Activated T-cell treated with anti-CD3 and anti-CD28 coated beads for 48 hours (primary cell): ENCODE measurements at regions not wholly inside any gene's neighbourhood (a gene's known extent, or its start where the extent isn't known, plus 50 kb on each side); places are given as distances from the start of the nearest gene placed in this dataset.
"Not testable (repeated sequence)": the region's sequence is repeated elsewhere in the genome, so short reads cannot be mapped to it uniquely, and the experiment has no call there.

Experiments used
- DNase-seq: peaks from one replicate; pipeline ENCODE4 v3.0.0-alpha.2; 2020; ENCODE audit warnings: low read depth

DNA sequence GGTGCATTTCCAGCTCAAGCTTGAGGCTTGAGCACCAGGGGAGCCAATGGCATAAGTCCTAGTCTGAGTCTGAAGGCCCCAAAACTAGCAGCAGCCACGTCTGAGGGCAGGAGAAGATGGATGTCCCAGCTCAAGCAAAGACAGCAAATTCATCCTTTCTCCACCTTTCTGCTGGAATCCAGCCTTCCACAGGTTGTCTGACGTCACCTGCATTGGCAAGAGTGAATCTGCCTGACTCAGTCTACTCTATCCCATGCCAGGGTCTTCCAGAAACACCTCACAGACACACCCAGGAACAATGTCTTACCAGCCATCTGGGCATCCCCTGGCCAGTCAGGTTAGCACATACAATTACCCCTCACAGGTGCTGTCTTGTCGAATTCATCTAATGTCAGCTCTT lies 76.2 kb upstream of the SOX11 start:
- DNase-seq: no peak

DNA sequence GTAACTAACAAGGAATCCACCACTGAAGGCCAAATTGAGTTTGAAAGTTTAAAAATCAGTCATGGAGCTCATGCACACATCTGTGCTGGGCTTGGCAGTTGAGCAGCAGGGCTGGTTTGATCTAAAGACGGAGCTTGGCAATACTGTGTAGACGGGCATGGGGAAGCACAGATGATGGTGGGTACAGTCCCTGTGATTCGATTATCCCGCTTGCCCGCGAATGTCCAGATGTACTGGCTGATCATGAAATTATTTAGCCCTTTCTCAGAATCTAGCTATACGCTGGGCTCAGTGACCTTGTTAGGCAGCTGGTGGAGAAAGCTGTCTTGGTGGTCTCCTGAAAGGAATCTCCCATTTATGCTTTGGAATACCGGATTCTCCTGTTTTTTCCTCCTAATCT lies 74.8 kb upstream of the SOX11 start:
- no peak for DNase-seq

DNA sequence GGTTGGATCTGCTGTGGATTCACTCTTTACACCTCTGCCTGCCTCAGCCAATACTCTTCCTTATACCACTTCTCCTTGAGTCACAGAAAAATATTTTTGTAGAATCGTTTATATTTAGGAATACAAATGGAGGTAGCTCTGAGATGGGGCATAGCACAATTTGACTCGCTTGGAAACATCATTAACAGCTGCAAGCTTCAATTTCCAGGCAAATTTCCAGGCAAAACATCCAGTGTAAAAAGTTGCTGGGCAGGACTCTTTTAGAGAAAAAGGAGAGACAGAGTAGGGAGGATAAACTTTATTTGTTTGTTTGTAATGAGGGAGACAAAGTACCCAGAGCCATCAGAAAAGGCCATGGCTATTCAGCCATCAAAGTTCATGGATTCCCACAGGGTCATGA lies 74.4 kb upstream of the SOX11 start:
- no peak for DNase-seq

GRCh38 chr2:5618271-5618670 lies 73.9 kb upstream of the SOX11 start:
- DNase-seq: no peak

DNA sequence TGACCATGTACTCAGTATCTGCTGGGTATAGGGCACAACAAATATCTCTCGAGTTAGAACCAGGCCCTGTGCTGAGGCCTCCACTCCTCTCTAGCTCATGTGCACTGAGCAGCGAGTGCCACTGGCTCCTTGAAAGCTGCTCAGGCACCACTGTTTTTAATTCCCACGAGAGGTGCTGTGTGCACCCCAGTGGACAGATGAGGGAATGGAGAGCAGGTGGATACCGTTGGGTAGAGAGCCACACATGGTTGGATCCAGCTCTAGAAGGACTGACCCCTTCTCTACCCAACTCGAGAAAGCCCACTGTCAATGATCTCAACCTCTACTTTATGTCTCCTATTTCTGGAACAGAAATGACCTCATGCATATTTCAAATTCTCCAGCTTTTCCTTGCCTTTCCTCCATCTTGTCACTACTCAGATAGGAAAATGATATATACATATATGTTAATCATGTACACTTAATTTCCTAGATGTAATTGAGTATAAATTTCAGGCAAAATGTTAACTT lies 66.6 kb upstream of the SOX11 start:
- DNase-seq: not testable (repeated sequence)

DNA sequence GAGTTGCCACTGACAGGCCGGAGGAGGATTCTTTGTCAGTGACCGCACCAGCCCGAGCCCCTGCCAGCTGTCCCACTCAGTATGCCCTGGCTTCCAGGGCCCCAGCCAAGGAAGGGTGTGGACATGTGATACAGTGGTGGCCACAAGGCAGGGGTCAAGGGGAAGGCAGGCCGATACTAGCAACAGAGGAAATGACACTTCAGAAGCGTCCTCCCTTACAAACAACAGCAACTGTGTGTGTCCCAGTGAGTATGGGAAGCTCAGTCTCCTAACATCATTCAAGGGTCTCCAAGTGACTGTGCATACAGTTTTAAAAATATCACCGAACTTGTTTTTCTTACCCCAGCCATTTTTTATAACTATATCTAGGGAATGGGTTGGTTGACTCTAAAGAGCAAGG lies 63.7 kb upstream of the SOX11 start:
- DNase-seq: not testable (repeated sequence)

DNA sequence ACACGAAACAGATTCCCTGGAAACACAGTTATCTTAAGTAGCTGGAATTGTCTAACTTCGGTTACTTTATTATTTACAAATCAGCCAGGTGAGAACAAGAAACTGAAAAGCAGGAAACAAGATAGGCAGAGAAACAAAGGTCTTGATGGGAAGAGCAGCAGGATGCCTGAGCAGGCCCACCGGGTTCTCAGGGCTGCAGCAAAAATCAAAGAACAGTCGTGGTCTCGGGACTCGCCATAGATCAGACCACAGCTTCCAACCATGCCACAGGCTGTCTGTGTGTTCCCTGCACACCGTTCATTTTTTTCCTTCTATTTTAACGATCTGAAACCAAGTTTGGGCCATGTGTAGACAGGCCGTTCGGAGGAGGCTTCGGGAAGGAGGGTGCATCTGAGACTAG lies 62.7 kb upstream of the SOX11 start:
- DNase-seq: not testable (repeated sequence)

DNA sequence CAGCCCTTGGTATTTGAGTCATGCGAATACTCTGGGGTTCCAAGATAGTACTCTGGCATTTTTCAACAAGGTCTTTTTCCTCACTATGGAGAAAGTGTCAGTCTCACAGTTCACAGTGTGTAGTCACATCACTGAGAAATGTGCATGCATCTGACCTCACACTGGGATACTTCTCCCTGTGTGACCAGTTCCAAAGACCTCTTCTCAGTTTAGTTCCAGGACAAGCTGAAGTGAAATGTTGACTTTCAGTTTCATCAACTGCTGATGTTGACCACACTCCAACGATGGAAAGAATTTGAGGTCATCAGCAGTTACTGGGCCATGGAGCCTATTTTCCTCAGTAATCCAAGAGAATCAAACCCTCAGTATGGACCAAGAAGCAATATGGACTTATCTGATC lies 55.1 kb upstream of the SOX11 start:
- DNase-seq: not testable (repeated sequence)
